Fibroblast of upper back skin (primary cell): ENCODE measurements at regions not wholly inside any gene's neighbourhood (a gene's known extent, or its start where the extent isn't known, plus 50 kb on each side); places are given as distances from the start of the nearest gene placed in this dataset.
"Not testable (repeated sequence)": the region's sequence is repeated elsewhere in the genome, so short reads cannot be mapped to it uniquely, and the experiment has no call there.

ENCODE experiments used
- DNase-seq: peaks from one replicate; pipeline ENCODE4 v3.0.0-alpha.2; 2013

DNA sequence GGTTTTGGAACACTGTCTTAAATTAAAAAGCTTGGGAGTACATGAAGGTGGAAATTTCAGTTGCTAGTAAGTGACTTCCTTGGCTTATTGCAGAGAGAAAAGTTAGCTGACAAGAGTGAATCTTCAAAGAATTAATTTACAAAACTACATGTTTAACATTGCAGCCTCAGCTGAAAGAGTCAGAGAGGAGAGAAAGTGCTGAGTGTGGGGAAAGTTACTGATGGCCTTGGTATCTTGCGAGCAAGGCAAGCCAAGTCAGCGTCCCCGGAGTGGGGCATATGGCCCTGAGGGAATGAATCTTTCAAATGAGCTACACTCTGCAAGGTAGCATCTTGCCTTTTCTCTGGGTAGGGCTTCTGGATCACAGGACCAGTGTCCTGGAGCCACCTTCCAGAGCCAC, 131.3 kb downstream of the LPIN1 start:
- no peak for DNase-seq

DNA sequence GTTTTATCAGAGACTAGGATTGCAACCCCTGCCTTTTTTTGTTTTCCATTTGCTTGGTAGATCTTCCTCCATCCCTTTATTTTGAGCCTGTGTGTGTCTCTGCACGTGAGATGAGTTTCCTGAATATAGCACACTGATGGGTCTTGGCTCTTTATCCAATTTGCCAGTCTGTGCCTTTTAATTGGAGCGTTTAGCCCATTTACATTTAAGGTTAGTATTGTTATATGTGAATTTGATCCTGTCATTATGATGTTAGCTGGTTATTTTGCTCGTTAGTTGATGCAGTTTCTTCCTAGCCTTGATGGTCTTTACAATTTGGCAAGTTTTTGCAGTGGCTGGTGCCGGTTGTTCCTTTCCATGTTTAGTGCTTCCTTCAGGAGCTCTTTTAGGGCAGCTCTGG, 138.8 kb downstream of the LPIN1 start:
- not testable (repeated sequence) for DNase-seq

DNA sequence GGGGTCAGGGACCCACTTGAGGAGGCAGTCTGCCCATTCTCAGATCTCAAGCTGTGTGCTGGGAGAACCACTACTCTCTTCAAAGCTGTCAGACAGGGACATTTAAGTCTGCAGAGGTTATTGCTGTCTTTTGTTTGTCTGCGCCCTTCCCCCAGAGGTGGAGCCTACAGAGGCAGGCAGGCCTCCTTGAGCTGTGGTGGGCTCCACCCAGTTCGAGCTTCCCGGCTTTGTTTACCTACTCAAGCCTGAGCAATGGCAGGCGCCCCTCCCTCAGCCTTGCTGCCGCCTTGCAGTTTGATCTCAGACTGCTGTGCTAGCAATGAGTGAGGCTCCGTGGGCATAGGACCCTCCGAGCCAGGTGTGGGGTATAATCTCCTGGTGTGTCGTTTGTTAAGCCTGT, 140.5 kb downstream of the LPIN1 start:
- DNase-seq: not testable (repeated sequence)

DNA sequence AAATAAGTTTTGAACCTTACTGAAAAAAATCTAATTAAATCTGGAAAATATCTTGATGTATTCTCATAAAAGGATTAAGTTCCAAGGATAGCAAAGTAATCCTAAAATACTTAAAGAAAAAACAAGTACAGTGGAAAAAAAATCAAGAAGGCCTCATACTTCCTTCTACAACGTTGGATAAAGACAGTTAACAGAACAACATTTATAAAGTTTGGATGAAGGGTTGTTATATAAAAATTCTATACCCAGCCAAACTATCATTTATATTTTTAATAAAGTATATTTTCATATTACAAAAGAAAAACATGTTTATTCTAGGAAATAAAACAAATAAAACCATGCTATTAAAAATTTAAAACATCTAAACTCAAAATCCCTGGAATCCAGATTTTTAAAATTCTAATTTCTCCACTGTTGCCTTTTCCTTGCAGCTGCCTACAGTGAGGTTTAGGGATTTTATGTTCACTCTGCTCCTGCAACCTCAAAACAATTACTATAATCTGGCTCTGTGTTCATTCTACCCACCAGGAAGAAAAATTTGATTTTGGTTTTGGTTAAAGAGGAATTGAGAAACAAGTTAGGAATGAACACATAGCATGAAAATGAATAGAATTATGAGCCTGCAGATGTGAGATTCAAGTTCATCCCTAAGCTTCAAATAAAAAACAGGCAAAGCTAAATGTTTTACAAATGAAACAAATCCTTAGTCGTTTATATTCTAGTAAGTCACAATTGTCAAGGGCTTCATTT, 142.8 kb downstream of the LPIN1 start:
- no peak for DNase-seq

DNA sequence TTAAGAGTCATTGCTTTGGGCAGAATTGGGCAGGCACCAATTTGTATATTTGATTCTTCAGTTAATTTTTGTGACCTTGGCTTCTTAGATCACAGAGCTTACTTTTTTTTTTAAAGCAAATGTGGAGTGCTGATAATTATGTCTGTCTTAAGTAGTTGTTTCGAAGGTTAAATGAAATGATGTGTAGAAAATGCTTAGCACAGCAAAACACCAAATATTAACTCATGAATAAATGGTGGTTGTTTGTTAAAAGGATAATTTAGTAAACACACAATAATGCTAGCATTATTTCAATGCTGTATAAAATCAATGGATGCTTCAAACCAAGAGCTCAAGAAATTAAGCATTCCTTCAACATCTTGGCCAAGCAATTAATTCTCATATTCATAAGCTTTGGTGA, 143.4 kb downstream of the LPIN1 start:
- DNase-seq: no peak

DNA sequence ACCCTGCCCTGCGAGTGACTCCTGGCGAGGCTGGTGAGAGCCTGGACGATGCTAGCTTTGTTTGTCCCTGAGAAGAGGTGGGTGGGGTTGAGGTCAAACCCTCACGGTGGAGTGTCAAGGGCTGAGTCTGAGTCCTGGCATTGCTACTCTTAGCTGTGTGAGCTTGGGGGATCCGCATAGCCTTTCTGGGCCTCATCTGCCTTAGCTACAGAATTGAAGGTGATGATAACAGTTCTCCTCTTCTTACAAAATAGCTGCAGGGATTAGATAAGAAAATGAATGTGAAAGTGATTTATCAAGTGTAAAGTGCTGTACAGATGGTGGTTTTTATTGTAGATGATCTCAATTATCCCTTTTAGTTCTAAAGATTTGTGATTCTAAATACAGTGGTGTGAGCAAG, 144.6 kb downstream of the LPIN1 start:
- no peak for DNase-seq

DNA sequence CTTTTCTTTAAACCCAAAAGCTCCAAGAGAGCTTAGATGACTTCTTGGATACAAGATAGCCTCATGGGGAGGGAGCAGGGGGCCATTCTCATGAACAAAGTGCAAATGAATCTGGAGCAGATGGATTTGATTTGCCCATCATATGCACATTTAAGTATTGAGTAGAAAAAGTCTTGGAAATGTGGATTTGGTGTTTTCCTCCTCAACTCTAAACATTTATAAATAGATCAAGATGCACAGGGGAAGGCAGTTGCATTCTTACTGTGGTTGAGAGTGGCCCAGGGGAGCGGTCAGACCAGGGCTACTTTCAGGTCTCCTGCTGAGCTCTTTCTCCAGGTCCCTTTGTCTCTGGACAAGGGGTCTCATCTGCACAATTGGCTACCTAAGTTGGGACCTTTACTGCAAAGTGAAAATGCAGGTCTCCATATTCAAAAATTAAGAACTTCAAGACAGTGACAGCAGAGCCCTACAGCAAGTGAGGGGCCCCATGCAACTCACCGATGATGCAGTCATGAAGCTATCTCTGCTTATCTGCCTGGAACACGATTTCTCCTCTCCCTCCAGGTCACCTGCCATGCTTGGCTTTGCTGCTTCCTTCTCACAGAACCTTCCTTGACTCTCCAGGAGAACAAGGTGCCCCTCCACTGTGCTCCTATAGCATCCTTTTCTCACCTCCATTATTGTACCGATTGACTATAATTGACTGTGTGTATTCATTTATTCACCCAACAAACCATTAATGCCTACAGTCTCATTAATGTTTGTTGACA, 145.4 kb downstream of the LPIN1 start:
- DNase-seq: no peak

DNA sequence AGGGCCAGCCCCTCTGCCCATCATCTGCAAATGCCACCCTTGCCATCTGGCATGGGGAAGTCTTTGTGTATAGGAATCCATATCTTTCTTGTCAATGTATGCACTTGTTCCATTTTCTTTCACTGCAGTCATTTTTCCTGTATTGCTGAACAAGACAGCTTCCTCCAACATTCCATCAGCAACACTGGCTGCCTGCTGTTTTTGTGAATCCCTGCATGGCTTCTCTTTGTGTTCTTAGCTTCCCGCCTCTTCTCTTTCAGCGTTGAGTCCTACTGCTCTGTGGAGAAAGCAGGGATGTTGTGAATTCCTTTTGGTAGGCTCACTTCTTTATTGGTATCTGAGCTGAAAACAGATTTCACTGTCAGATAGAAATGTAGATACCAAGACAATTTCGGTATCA, 150.0 kb downstream of the LPIN1 start:
- DNase-seq: peak; percentile 14

DNA sequence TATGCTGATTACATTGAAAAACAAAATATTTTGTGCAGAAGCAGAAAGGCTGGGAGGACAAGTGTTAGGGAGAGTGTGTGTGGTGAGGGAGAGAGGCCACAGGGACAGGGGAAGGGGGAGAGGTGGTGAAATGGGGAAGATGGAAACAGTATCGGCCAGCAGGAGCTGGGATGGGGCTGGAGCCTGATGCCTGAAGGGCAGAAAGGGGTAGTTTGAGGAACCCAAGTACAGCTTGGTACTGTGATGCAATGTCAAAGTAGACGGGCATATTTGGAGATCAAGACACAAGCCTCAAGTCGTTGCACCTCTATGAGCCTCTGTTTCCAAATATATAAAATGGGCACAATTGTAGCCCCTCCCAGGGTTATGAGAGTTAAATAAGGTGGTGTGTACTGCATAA, 152.1 kb downstream of the LPIN1 start:
- no peak for DNase-seq

DNA sequence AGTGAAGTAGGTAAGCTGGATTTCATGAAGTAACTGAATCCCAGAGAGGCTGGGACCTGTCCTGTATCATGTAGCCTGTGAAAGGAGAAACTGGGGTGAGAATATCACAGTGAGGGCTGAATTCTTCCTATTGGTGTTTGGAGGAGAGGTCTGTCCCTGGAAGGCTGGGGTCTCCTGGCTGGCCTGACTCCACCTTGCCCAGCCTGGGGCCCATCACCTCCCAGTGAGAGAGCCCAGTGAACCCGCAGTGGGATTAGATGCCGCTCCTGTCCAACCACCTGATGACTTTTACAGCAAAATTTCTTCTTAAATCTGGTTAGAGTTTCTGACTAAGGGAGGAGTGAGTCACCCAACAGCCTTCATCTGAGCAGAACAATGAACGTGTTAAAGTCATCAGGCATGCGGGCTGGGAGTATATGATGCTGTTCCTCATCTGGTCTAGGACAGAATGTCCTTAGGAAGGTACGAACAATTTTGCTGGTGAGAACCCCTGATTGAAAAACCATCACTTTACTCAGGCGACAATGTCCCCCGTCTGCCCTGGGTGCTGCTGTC, 152.9 kb downstream of the LPIN1 start:
- DNase-seq: peak; percentile 57

DNA sequence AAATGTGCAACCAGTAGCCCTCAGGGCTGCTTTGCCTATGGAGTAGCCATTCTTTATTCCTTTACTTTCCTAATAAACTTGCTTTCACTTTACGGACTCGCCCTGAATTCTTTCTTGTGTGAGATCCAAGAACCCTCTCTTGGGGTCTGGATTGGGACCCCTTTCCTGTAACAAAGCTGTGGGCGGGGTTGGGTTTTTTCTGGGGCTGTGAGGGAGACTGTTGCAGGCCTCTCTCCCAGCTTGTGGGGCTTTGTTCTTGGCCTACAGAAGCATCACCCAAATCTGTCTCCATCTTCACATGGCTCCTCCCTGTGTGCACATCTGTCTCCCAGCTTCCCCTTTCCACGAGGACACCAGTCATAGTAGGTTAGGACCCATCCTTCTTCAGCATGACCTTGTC, 154.5 kb downstream of the LPIN1 start:
- DNase-seq: not testable (repeated sequence)

DNA sequence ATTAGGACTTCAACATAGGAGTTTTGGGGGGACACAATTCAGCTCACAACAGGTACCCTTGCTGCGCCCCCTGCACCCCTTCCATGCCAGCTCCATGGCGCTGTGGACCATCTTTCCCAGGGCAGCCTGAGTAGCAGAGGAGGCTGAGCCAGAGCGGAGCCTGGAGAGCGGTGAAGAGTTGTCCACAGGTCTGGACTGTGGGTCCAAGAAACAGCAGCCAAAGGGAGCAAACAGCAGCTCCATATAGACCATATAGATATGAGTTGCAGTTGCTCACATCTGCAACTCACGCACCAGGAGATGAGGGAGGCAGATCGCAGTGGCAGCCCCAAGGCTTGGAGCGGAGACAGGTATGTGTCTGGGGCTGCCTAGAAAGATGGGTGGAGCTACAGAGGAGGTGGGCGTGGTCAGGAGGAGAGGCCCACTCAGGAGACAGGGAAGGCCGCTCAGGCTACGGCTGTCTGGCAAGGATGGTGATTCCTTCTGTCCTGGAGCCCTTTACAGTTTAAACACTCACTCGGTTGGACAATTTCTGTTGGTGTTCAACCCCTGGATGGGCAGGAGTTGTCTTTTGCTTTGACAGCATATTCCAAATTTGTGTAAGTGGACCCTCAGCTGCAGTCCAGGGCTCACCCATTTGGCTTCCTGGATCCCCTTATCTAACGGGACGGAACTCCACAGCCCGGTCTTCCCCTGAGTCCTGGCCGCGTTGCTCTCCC, 155.1 kb downstream of the LPIN1 start:
- DNase-seq: no peak

DNA sequence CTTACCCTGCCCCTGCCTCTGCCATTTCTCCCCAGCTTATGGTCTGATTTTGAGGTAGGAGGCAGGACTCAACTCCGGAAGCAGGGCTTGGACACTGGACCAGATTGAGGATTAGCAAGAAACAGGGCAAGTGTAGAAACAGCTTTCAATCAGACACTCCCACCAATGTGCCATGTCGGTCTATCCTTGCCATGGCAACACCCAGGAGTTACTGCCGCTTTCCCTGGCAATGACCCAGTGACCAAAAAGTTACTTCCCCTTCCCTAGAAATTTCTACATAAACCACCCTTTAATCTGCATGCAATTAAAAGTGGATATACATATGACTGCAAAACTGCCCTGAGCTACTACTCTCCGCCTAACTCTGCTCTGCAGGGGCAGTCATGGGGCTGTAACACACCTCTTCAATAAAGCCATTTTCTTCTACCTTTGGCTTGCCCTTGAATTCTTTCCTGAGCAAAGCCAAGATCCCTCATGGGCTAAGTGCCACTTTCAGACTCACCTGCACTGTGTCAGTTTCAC, 156.7 kb downstream of the LPIN1 start:
- DNase-seq: no peak

DNA sequence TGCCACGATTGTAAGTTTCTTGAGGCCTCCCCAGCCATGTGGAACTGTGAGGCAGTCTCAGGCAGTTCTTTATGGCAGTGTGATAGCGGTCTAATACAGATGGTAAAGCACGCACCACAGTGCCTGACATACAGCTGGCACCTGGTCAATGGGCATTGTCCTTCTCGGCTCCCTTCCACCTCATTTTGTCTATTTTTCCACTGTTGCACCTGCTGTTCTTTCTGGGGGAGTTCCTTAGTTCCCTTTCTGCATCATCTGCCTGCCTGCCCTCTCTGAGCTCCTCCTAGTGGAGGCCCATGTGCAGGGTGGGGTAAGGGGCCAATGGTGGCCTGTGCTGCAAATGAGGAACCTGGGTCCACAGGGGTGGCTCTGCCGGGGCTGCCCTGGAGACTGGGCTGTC, 157.6 kb downstream of the LPIN1 start:
- no peak for DNase-seq

DNA sequence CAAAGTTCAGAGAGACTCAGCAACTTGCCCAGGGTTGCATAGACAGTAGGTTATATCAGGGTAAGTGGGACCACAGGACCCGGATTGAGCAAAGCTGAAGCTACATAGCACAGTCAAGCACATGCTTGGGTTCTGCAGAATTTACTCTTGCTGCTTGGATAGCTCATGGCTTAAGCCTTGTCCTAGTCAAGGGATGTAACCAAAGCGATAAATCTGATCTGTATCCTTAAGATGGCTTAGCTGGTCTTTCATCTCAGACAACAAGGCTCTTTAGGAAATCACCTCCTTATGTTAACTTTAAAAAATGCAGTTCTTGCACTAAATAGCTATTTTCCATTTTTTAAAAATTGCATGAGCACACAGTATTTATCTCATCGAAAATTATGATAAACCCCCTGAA, 158.5 kb downstream of the LPIN1 start:
- no peak for DNase-seq

DNA sequence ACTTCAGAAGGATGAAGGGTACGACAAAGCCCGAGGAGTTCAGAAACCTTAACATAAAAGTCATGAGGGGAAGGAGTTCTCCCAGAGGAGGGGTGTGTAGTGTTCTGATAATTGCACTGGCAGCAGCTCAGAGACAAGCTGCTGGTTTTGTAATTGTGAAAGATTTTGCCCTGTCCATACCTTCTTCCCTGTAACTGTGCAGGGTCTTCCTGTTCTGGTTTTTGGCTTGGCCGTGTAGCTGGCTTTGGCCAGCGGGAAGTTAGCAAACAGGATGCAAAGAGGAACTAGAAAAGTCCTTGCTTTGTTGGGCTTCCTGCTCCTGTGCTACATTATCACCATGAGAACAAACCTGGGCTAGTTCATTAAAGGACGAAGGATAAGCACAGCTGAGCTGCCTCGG, 160.8 kb downstream of the LPIN1 start:
- no peak for DNase-seq

DNA sequence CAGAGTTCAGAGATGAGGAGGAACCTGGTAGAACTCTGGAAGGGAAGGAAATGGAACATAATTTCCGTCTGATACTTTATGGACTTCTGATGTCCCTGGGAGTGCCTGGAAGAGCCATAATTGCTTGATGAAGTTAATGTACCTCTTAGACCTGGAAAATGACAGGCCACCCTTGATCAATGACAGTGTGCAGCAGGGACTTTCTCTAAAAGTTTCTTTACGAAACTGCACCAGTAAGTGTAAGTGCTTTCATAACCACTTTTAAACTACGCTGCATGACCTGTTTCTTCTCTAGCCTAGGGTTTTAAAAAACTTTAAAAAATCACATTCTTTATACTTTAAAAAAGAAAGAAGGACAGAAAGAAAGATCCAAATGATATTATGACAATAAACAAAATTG, 164.5 kb downstream of the LPIN1 start:
- no peak for DNase-seq

DNA sequence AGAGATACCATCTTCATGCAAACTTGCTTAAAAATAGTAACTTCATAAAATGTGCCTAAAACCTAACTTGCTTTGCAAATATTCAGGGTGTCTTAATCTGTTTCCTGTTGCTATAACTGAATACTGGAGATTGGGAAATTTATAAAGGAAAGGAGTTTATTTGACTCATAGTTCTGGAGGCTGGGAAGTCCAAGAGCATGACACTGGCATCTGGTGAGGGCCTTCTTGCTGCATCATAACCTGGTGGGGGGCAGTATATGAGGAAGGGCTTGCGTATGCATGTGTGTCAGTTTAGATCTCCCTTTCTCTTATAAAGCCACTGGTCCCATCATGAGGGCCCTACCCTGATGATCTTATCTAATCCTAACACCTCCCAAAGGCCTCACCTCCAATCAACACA, 166.5 kb downstream of the LPIN1 start:
- no peak for DNase-seq

DNA sequence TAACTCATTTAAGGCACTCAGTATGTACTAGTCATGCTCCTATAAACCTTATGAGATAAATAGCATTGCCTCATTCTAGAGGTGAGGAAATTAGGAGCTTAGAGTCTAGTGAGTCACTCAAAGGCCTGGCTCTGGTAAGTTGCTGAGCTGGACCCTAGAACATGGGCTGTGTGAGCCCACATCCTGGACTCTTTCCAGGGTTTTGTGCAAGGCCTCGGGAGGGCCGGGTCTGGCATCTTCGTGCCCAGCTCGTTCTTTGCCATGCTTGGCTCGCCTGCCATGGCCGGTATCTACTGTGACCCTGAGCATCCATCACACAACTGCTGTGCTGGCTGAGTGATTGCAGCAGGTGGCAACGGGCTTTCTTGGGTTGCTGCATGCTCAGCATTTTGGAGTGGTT, 168.0 kb downstream of the LPIN1 start:
- DNase-seq: no peak

DNA sequence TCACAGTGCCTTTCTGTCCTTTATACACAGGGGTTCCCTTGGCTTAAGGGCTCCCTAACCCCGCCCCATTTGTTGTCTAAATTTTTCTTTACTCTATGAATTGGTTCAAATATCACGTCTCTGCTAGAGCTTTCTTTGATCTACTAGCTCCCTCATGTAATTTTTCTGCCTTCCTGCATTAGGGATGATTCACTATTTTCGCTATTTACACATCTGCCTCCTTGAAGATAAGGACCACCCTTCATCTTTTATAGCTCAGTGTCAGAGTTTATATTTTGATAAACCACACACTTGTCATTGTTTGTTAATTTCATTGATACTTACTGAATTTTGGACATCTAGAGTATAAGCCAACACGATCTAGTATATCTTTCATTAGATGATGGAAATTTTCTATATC, 169.2 kb downstream of the LPIN1 start:
- no peak for DNase-seq

DNA sequence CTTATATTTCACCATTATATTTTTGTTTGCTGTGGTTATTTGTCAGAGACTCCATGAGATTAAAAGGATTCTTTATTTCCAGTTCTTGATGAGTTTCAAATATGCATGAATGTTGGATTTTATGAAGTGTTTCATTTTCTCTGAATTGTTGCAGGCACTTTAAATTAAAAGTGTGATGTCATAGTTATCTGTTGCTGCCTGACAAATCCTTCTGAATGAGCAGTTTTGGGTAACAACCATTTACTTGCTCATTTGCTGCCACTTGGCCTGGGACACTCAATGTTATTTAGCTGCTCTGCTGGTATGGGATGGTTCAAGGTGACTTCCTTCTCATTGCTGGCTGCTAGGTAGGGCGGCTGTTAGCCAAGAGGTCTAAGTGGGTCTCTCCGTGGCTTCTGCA, 173.5 kb downstream of the LPIN1 start:
- DNase-seq: no peak

DNA sequence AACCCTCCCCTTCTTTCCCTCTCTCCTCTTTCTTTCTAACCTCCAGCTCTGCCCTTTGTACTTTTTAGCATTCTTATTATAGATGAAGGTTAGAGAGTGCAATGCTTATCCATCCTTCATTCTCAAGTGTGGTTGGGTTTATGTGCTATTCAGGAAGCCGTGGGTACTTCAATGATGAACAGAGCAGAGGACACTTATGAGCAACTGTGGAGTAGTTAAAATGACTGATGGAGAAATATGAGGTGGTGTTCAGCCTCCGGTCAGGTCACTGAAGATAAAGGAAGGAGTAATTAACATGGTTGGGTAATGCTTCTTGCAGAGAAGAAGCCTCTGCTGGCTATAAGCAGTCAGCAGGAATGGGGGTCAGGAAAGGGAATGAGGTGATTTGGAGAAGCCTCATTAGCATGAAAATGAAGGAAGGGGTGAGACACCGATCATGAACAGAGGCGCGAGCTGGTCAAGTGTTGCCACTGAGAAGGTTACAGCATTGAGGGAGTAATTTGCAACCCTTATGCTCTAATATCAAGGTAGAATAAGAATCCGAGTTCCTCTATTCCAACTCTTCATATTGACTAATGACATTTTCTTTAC, 174.7 kb downstream of the LPIN1 start:
- DNase-seq: no peak

DNA sequence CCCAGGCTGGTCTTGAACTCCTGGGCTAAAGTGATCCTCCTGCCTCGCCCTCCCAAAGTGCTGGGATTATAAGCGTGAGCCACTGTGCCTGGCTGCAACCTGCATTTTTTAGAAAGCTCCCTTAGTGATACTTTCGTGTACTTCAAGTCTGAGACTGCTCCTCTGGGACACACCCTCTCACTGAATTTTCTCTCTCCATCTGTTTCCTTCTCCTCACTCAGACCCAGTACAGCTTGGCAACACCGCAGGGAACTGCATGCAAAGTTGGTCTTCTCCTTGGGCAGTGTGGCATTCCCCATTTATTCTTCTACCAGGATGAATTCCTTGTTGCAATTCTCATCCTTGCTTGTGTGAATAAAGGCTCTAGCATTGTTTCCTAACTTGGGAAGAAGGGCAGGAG, 175.9 kb downstream of the LPIN1 start:
- no peak for DNase-seq
